ENCODE measurements at regions not wholly inside any gene's neighbourhood (a gene's known extent, or its start where the extent isn't known, plus 50 kb on each side); places are given as distances from the start of the nearest gene placed in this dataset.
"Not testable (repeated sequence)": the region's sequence is repeated elsewhere in the genome, so short reads cannot be mapped to it uniquely, and the experiment has no call there.

DNA sequence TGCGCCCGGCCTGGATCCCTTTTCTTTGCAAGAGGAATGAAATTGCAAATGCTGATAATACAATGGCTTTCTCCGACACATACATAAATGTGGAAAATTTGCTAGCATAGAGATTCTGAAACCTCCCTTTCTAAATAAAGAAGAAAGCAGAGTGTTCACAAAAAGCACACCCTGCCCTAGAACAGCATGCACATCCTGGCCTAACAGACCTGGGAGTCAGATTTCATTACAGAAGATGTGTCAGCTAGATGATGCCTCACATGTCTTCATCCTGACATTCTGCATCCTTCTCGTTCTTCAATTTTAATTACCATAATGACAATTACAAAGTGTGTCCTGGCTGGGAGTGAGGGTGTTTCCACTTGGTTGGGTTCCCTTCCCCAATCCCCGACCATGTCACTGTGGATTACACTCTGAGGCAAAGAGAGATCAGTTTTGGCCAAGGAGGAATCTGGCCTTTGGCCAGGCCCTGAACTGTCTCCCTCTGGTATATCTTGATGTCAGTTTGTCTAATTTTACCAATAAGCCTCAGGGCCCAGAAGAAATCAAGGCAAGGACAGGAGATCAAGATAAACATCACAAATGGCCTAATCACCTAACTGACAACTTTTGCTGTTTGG is 104.9 kb upstream of the SPATA12 start:
- no peak for DNase-seq (ENCODE audit: low read depth, low spot score)

DNA sequence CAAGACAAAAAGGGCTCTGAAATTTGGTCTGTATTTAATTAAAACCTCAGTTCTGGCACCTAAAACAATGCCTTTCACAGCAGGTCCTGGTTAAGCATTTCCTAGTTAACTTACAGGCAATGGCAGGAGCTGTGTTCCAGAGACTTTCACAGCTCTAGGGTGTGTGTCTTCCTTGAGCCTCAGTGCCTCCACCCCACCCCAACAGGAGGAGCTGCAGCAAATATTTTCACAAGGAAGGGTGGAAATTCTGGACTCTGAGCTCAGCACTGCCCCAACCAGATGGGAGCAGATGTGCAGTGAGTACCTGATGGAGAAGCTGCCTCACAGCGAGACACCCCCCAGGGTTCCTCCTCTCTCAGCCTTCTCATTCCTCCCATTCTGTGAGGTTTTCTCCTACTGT is 106.3 kb upstream of the SPATA12 start:
- no peak for DNase-seq (ENCODE audit: low read depth, low spot score)

DNA sequence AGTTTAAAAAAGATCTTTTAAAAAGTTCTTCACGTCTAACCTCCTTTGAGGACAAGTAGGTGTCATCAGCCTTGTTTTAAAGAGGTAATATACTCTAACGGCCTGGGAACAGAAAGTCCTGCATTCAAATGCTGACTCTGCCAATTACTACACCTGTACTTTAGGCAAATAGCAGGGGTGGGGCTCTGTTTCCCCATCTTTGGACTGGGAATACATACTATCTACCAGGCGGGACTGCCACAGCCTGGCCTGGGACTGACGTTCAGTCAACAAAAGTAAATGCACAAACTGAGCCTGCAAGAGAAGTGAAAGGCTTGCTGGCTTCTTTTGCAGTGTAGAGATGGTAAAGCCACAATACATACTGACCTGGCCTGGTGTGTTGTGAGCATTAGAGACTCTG is 107.6 kb upstream of the SPATA12 start:
- DNase-seq (ENCODE audit: low read depth, low spot score): no peak

DNA sequence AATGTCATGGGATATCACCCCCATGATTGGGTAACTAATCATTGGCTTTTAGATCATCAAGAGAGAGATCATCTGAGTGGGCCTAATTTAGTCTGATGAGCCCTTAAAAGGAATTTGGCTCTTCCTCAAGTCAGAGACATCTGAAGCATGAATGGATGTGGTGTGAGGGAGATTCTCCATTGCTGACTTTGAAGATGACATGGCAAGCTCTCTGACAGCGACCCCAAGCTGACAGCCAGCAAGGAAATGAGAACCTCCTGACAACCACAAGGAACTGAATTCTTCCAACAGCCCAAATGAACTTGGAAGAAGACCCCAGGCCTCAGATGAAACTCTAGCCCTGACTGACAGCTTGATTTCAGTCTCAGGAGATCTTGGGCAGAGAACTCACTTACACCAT is 108.4 kb upstream of the SPATA12 start:
- no peak for DNase-seq (ENCODE audit: low read depth, low spot score)

DNA sequence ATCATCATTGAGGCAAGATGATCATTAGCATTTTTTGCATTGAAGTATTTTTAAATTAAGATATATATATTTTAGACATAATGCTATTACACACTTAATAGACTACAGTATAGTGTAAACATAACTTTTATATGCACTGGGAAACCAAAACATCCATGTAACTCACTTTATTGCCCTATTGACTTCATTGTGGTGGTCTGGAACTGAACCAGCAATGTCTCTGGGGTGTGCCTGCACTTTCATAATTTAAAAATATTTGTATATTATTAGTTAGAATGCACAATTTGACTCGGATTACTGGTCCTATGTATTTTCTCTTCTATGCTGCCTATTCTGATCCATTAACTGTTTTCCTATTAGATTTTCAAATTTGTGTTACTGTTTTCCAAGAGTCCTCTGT is 109.1 kb upstream of the SPATA12 start:
- DNase-seq (ENCODE audit: low read depth, low spot score): no peak

DNA sequence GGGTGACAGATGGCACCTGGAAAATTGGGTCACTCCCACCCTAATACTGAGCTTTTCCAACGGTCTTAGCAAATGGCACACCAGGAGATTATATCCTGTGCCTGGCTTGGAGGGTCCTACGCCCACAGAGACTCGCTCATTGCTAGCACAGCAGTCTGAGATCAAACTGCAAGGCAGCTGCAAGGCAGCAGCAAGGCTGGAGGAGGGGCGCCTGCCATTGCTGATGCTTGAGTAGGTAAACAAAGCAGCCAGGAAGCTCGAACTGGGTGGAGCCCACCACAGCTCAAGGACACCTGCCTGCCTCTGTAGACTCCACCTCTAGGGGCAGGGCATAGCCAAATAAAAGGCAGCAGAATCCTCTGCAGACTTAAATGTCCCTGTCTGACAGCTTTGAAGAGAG is 115.1 kb upstream of the SPATA12 start:
- DNase-seq (ENCODE audit: low read depth, low spot score): not testable (repeated sequence)

DNA sequence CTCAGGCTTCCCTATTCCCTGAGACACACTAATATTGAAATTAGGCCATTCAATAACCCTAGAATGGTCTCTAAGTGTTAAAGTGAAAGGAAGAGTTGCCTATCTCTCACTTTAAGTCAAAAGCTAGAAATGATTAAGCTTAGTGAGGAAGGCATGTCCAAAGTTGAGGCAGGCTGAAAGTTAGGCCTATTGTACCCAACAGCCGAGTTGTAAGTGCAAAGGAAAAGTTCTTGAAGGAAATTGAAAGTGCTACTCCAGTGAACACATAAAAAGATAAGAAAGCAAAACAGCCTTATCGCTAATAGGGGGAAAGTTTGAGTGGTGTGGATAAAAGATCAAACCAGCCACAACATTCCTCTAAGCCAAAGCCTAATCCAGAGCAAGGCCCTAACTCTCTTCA is 117.9 kb upstream of the SPATA12 start:
- no peak for DNase-seq (ENCODE audit: low read depth, low spot score)

DNA sequence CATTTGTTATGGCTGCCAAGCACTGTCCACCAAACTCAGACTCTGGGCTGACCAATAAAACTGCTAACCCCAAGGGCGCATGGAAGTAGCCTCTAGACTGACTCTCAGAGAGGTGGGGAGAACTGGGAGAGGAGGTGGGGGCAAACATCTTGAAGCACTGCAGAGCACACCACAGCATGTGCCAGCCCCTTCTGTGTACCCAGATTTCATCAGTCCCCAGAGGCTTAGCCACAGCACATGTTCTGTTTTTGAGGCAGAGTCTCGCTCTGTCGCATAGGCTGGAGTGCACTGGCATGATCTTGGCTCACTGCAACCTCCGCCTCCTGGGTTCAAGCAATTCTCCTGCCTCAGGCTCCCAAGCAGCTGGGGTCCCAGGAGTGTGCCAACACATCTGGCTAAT is 119.5 kb upstream of the SPATA12 start:
- DNase-seq (ENCODE audit: low read depth, low spot score): no peak

DNA sequence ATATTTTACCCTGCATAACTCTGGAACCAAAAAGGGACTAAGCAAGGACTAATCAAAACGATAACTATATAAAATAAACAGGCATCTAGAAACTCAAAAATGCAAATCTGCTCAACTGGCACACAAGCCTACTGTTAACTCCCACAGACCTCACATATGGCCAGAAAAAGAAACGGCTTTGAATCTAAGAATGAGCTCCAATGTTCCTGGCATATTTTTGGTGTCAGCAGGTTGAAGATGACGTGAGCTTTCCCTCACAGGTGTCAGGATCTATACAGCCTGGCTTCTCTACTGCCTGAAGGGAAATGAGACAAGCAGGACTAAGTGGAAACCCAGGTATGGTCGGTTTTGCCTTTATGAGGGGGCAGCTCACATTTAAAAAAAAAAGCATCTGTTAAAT is 120.1 kb upstream of the SPATA12 start:
- no peak for DNase-seq (ENCODE audit: low read depth, low spot score)

DNA sequence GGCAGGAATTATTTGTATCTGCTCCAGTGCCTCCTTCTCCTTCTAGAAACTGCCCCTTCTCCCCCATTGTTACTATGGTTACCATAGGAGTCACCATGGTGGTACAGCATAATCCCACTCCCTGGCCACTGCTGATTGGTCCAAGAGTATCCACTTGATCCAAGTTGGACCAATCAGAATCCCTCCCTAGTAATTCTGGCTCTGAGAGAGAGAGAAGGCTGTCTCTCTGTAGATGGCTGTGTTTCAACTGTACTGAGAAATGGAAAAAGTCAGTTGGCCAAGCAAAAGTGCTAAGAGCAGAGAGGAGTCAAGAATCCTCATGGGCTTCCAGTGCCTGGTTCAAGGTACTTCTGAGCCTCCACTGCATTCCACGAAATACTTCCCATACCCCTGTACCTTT is 120.6 kb upstream of the SPATA12 start:
- DNase-seq (ENCODE audit: low read depth, low spot score): no peak

DNA sequence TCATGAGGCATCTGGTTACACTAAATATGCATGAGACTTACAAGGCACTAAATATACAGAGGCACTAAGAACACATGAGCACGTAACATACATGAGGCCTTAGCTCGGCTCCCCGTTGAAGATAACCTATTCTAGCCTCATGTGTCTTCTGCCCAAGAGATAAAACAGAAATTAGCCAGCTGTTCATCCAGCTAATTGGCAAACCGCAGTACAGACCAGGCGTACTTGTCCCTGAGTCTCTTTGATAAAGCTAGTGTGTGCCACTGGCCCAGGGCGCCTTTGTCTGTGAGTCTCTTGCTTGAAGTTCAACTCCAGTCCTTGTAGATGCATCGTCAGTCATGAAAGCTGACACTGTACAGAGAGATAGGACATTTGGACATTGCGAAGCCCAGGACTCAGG is 121.9 kb upstream of the SPATA12 start:
- no peak for DNase-seq (ENCODE audit: low read depth, low spot score)

DNA sequence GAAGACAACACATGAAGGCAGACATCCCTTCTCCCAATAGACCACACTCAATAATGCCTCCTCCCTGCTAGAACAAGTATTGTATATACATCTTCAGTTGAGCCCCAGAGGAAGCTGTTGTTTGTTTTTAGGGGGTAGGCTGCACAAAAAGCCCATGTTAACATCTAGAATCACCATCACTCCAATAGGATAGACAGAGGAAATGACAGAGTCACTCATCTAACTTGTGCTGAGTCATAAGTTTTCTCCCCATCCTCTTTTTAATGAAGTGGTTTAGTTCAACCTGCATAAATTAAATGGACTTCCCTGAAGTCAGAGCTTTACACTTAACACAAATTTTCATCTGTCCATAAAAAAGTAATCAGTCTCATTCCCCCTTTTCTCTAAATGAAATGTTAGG is 122.9 kb upstream of the SPATA12 start:
- no peak for DNase-seq (ENCODE audit: low read depth, low spot score)

DNA sequence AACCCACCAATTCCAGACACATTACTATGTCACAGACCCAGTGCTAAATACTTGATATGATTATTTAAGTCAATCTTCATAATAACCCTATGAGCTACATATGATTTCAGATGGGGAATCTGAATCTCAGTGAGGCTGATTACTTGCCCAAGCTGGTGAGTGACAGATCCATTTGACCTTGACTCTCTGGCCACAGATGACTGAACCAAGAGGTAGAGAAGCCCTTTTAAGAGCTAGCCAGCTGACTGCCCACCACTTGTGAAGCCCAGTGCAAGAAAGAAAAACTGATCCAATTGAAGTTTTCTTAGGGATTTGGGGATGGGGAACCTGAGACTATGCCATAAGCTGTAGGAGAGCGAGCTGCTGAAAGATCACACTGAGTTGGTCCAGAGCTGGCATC is 124.7 kb upstream of the SPATA12 start:
- DNase-seq (ENCODE audit: low read depth, low spot score): no peak

DNA sequence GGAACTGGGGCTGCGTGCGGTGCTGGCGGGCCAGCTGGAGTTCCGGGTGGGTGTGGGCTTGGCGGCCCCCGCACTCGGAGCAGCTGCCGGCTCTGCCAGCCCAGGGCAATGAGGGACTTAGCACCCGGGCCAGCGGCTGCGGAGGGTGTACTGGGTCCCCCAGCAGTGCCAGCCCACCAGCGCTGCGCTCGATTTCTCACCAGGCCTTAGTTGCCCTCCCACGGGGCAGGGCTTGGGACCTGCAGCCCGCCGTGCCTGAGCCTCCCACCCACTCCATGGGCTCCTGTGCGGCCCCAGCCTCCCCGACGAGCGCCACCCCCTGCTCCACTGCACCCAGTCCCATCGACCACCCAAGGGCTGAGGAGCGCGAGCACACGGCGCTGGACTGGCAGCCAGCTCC is 126.0 kb upstream of the SPATA12 start:
- DNase-seq (ENCODE audit: low read depth, low spot score): not testable (repeated sequence)

DNA sequence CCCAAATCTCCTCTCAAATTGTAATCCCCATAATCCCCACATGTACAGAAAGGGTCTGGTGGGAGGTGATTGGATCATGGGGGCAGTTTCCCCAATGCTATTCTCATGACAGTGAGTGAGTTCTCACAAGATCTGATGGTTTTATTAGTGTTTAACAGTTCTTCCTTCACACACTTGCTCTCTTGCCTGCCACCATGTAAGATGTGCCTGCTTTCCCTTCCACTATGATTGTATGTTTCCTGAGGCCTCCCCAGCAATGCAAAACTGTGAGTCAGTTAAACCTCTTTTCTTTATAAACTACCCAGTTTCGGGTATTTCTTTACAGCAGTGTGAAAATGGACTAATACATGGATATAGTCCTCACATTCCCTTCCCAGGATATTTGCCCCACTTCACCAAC is 126.7 kb upstream of the SPATA12 start:
- DNase-seq (ENCODE audit: low read depth, low spot score): no peak

DNA sequence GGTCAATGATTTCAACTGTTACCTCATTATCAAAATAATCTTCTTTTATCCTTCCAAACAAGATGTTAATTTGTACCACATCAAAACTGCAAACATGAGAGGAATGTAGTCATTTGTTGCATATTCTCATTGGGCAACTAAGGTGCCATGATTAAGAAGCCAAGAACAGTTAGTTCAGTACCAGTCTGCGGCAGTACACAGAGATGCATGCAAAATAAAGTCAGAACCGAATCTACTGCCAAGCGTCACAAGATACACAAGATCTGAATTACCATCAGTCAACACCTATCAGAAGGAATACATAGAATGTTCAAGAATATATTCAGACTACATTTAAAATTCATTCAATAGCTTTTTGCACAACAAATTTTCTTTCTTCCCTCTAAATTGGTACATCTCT is 127.6 kb upstream of the SPATA12 start:
- DNase-seq (ENCODE audit: low read depth, low spot score): no peak

DNA sequence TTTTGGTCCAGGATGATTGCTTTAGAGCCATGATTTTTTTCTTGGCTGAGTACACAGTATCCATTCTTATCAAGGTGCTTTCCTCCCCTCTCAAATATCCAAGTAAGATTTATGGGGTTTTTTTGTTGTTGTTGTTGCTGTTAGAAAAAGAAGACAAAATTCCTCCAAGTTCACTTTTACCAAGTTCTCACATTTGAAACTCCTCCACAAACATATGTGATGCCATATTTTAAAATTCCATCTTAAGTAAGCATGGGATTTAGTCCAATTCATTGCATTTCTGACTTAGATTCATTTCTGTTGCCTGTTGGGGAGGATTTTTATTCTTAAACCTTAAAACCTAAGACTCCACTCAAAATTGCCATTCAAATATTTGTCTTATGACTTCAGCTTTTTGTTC is 128.6 kb upstream of the SPATA12 start:
- no peak for DNase-seq (ENCODE audit: low read depth, low spot score)

DNA sequence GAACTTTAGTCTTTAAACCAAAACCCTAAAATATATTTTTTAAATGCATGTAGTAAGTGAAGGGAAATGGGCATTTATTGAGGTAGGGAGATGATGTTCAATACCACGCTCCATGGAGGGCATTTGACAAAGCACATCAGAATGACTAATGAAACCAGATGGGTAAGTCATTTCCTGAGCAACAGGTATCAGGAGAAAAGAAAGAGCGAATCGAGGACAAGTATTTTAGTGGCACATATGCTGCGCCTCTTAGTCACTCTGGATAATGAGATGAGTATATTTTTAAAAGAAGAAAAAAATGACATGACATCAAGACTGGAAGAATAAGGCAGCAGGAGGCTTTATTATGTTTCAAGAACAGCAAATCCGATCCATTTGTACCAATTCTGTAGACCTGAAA is 129.0 kb upstream of the ARHGEF3 start:
- no peak for DNase-seq (ENCODE audit: low read depth, low spot score)

DNA sequence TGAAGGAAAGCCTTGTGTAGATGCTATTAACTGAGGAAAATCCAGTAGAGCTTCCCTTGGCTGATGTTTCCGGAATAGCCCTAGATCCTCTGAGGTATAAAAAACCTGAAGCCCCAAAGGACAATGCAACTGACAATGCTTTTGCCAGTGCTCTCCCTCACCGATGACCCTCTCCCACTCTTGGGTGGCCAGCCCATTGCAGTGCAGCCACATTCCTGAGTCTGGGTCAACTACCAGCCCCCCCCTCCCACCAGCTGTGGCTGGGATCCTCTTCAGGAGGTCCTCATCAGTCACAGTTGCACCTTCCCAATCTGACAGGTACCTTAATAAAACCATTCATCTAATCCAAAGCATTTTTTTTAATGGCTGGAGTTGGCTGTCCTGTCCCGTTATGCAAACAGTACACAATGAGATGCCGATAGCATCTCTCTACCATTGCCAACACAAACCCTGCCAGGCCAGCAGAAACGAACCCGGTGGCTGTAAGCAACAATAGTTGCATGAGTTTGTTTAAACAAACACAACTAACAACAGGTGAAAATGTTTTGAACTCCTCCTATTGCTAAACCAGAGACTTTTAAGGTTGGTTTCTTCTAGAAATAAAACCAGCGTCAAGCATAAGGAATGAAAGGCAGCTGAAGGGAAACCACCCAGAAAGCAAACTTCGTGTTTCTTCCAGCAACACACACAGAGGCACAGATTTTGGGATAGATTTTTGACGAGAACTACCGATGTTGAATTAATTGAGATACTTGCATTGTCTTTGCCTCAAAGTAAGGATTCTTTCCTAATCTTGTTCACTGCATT is 128.3 kb upstream of the ARHGEF3 start:
- DNase-seq (ENCODE audit: low read depth, low spot score): no peak

DNA sequence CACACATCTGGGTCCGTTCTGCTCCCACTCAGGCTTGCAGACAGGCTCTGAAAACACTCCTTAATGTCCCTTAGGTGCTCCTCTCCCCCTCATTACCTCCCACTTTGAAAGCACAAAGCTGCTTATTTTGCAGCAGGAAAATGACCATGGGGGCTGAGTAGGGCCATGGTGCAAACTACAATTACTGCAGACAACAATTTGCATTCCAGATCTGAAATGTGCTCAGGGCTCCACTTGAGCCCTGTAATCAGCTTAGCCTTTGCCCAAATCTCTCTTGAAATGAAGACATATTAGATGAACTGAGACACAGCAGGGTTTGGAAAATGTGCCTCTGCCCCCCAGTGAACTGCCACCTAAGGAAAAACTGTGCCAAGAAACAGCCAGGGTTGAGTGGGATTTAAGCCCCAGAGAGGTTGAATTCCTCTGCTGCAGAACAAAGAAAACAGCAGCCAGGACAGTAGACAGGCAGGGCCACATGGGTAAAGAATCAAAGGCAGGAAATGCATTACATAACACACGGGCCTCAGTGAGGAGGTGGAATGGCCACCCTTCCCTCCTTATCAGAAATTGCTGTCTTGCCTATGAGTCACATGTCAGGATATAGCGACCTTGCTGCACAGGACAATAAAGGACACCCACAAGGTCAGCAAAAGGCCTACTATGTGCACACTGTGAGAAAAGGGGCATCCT is 126.8 kb upstream of the ARHGEF3 start:
- DNase-seq (ENCODE audit: low read depth, low spot score): no peak

DNA sequence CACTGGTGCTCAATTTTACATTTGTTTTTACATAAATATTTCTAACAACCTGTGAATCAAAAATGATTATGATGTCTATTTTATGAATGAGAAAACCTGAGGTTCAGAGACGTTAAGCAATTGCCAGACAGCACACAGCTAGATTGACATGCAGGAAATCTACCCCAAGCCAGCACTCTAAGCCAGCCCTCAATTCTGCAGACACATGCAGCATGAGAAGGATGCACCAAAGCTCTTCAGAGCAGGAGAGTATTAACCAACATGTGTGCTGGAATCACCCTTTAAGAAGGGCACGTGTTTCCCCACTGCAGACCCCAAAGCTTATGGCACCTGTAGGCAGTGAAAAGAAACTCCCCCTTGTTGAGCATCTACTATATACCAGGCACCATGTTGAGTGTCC is 126.1 kb upstream of the ARHGEF3 start:
- no peak for DNase-seq (ENCODE audit: low read depth, low spot score)

DNA sequence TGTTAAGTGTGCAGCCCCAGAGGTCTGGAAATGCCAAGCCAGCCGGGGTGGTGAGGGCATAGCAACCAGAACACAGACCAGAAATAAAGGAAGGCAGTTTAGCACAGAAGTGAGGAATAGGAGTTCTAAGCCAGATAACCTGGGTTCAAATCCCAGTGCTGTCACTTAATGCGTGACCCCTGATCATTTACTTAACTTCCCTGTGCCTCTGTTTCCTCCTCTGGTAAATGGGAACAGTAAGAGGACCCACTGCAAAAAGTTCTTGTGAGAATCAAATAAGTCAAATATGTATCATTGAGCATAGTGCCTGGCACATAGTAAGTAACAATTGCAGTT is 125.2 kb upstream of the ARHGEF3 start:
- no peak for DNase-seq (ENCODE audit: low read depth, low spot score)

DNA sequence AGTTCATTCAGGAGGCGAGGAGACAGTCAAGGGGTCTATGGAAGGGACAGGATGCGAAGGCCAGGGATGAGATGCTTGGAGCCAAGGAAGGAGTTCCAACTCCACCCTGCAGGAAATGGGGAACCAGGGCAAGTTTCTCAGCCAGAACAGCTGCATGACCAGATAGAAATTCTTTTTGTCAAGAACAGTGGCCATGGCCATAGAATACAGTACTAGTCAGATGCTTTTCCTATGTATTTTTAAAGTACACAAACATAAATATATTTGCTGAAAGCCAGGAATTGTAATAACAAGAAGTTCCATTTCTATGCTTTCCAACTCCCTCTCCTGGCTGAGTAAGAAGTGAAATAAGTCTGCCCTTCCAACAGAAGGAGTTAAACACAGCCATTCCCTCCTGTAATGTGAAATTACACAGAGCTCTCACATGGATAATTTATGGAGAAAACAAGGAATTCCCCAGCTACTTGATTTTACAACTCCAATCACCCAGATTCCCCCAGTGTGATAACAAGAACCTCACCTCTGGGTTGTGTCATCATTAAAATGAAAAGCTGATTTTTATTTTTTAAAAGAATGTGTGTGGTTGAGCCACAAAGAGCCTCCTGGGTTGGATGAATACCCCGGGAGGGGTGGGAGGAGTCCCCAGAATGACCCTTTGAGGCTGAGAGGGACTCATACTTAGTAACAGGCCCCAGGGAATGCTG is 124.6 kb upstream of the ARHGEF3 start:
- no peak for DNase-seq (ENCODE audit: low read depth, low spot score)
